ENCODE measurements at regions not wholly inside any gene's neighbourhood (a gene's known extent, or its start where the extent isn't known, plus 50 kb on each side); places are given as distances from the start of the nearest gene placed in this dataset.
"Not testable (repeated sequence)": the region's sequence is repeated elsewhere in the genome, so short reads cannot be mapped to it uniquely, and the experiment has no call there.

GRCh38 chr14:45807178-45807899, 554.3 kb upstream of the MIS18BP1 start:
- no peak overlapping the region for H3K4me2 ChIP-seq (ENCODE audit: insufficient read depth, low read length)
- no peak for TF ChIP-seq EZH2 (IDR thresholded peaks at IDR 0.05; ENCODE audit: borderline replicate concordance, low read depth, low read length, severe bottlenecking)
- TF ChIP-seq, protein P1, sequence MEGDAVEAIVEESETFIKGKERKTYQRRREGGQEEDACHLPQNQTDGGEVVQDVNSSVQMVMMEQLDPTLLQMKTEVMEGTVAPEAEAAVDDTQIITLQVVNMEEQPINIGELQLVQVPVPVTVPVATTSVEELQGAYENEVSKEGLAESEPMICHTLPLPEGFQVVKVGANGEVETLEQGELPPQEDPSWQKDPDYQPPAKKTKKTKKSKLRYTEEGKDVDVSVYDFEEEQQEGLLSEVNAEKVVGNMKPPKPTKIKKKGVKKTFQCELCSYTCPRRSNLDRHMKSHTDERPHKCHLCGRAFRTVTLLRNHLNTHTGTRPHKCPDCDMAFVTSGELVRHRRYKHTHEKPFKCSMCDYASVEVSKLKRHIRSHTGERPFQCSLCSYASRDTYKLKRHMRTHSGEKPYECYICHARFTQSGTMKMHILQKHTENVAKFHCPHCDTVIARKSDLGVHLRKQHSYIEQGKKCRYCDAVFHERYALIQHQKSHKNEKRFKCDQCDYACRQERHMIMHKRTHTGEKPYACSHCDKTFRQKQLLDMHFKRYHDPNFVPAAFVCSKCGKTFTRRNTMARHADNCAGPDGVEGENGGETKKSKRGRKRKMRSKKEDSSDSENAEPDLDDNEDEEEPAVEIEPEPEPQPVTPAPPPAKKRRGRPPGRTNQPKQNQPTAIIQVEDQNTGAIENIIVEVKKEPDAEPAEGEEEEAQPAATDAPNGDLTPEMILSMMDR (IDR thresholded peaks at IDR 0.05; ENCODE audit: borderline replicate concordance, extremely low read depth, low read length, poor library complexity, severe bottlenecking), result no peak
- no peak for DNase-seq
- H3K27ac ChIP-seq (ENCODE audit: low read length), result no peak overlapping the region
- H4K20me1 ChIP-seq (ENCODE audit: insufficient read depth, low read length), result no peaks in the 10 kb centered on the region
- no peak overlapping the region for H3K9ac ChIP-seq (ENCODE audit: low read depth, low read length)
- no peaks in the 10 kb centered on the region for H3K27me3 ChIP-seq (ENCODE audit: insufficient read depth, low read length, poor library complexity)
- no peaks in the 10 kb centered on the region for H3K9me3 ChIP-seq (ENCODE audit: insufficient read depth, low read length, severe bottlenecking)
- no peak overlapping the region for H2AFZ ChIP-seq (ENCODE audit: low read depth, low read length)
- no peaks in the 10 kb centered on the region for H3K79me2 ChIP-seq (ENCODE audit: insufficient read depth, low read length)
- H3K4me1 ChIP-seq (ENCODE audit: insufficient read depth, low read length), result no peaks in the 10 kb centered on the region
- H3K36me3 ChIP-seq (ENCODE audit: insufficient read depth, low read length), result no peaks in the 10 kb centered on the region
- ATAC-seq (ENCODE audit: insufficient read depth, low read depth), result no peak
- no peak overlapping the region for H3K4me3 ChIP-seq (ENCODE audit: low read depth in 1 of 2, low read length in 2 of 2)

DNA sequence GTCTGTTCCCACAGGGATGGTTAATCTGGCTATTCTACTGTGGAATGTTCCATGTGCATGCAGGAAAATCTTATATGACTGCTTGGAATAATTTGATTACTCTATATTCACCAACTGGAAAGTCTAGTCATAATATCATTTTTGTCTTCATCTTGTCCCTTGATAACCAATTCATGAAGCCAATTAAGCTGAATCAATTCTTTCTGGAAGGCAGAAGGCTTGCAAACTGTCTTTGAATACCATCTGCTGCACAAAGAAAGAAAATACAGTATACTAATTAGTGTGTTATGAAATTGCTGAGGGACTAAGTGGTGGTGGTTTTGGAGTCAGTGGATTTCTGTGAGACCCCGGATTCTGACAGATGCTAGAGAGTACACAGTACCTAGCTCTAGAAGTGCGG, 546.5 kb upstream of the MIS18BP1 start:
- H3K9ac ChIP-seq (ENCODE audit: low read depth, low read length), result no peak overlapping the region
- no peaks in the 10 kb centered on the region for H3K4me1 ChIP-seq (ENCODE audit: insufficient read depth, low read length)
- no peaks in the 10 kb centered on the region for H3K27me3 ChIP-seq (ENCODE audit: insufficient read depth, low read length, poor library complexity)
- H3K79me2 ChIP-seq (ENCODE audit: insufficient read depth, low read length), result no peaks in the 10 kb centered on the region
- H4K20me1 ChIP-seq (ENCODE audit: insufficient read depth, low read length), result no peaks in the 10 kb centered on the region
- no peak for ATAC-seq (ENCODE audit: insufficient read depth, low read depth)
- no peak overlapping the region for H3K4me2 ChIP-seq (ENCODE audit: insufficient read depth, low read length)
- no peak for DNase-seq
- H3K4me3 ChIP-seq (ENCODE audit: low read depth in 1 of 2, low read length in 2 of 2), result no peak overlapping the region
- no peaks in the 10 kb centered on the region for H3K9me3 ChIP-seq (ENCODE audit: insufficient read depth, low read length, severe bottlenecking)
- no peak overlapping the region for H3K27ac ChIP-seq (ENCODE audit: low read length)
- H2AFZ ChIP-seq (ENCODE audit: low read depth, low read length), result no peak overlapping the region
- no peaks in the 10 kb centered on the region for H3K36me3 ChIP-seq (ENCODE audit: insufficient read depth, low read length)
- TF ChIP-seq, protein P1 (IDR thresholded peaks at IDR 0.05; ENCODE audit: borderline replicate concordance, extremely low read depth, low read length, poor library complexity, severe bottlenecking), result no peak
- TF ChIP-seq EZH2 (IDR thresholded peaks at IDR 0.05; ENCODE audit: borderline replicate concordance, low read depth, low read length, severe bottlenecking), result no peak

GRCh38 chr14:45798659-45799058, 545.7 kb upstream of the MIS18BP1 start:
- Histone ChIP-seq H4K20me1 (ENCODE audit: insufficient read depth, low read length) (no peaks in the 10 kb centered on the region), H3K9me3 (ENCODE audit: insufficient read depth, low read length, severe bottlenecking) (no peaks in the 10 kb centered on the region), H3K4me3 (ENCODE audit: low read depth in 1 of 2, low read length in 2 of 2) (no peak overlapping the region), H3K27me3 (ENCODE audit: insufficient read depth, low read length, poor library complexity) (no peaks in the 10 kb centered on the region), H3K9ac (ENCODE audit: low read depth, low read length) (no peak overlapping the region), H3K36me3 (ENCODE audit: insufficient read depth, low read length) (no peaks in the 10 kb centered on the region), H3K4me1 (ENCODE audit: insufficient read depth, low read length) (no peaks in the 10 kb centered on the region), H3K4me2 (ENCODE audit: insufficient read depth, low read length) (no peak overlapping the region), H3K27ac (ENCODE audit: low read length) (no peak overlapping the region), H3K79me2 (ENCODE audit: insufficient read depth, low read length) (no peaks in the 10 kb centered on the region), H2AFZ (ENCODE audit: low read depth, low read length) (no peak overlapping the region)
- no peak for DNase-seq
- TF ChIP-seq, protein P1 (IDR thresholded peaks at IDR 0.05; ENCODE audit: borderline replicate concordance, extremely low read depth, low read length, poor library complexity, severe bottlenecking), result no peak
- TF ChIP-seq EZH2 (IDR thresholded peaks at IDR 0.05; ENCODE audit: borderline replicate concordance, low read depth, low read length, severe bottlenecking), result no peak
- ATAC-seq (ENCODE audit: insufficient read depth, low read depth), result no peak

DNA sequence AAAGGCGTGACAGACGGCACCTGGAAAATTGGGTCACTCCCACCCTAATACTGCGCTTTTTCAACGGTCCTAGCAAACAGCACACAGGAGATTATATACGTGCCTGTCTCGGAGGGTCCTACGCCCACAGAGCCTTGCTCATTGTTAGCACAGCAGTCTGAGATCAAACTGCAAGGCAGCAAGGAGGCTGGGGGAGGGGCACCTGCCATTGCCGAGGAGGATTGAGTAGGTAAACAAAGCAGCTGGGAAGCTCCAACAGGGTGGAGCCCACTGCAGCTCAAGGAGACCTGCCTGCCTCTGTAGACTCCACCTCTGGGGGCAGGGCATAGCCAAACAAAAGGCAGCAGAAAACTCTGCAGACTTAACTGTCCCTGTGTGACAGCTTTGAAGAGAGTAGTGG, 543.0 kb upstream of the MIS18BP1 start:
- ATAC-seq (ENCODE audit: insufficient read depth, low read depth); H3K79me2 ChIP-seq (ENCODE audit: insufficient read depth, low read length); H3K4me3 ChIP-seq (ENCODE audit: low read depth in 1 of 2, low read length in 2 of 2); H3K27me3 ChIP-seq (ENCODE audit: insufficient read depth, low read length, poor library complexity); H3K36me3 ChIP-seq (ENCODE audit: insufficient read depth, low read length); H3K4me1 ChIP-seq (ENCODE audit: insufficient read depth, low read length); H3K27ac ChIP-seq (ENCODE audit: low read length); H3K9me3 ChIP-seq (ENCODE audit: insufficient read depth, low read length, severe bottlenecking); H4K20me1 ChIP-seq (ENCODE audit: insufficient read depth, low read length); H3K9ac ChIP-seq (ENCODE audit: low read depth, low read length); DNase-seq; H3K4me2 ChIP-seq (ENCODE audit: insufficient read depth, low read length); H2AFZ ChIP-seq (ENCODE audit: low read depth, low read length): not testable (repeated sequence)
